NT2/D1 (cell line): ENCODE measurements at regions not wholly inside any gene's neighbourhood (a gene's known extent, or its start where the extent isn't known, plus 50 kb on each side); places are given as distances from the start of the nearest gene placed in this dataset.

ENCODE experiments used
- SUZ12 ChIP-seq: IDR thresholded peaks from 2 replicates; pipeline ENCODE4 v1.6.1; 2011; ENCODE audit not compliant: insufficient read length, insufficient read depth; ENCODE audit errors: extremely low read depth
- YY1 ChIP-seq: IDR thresholded peaks from 2 replicates; pipeline ENCODE4 v1.6.1; 2011; ENCODE audit not compliant: insufficient read length, insufficient read depth
- ZNF274 ChIP-seq: IDR thresholded peaks from 2 replicates; pipeline ENCODE4 v1.6.1; 2011; ENCODE audit warnings: mild to moderate bottlenecking, low read depth, low read length

DNA sequence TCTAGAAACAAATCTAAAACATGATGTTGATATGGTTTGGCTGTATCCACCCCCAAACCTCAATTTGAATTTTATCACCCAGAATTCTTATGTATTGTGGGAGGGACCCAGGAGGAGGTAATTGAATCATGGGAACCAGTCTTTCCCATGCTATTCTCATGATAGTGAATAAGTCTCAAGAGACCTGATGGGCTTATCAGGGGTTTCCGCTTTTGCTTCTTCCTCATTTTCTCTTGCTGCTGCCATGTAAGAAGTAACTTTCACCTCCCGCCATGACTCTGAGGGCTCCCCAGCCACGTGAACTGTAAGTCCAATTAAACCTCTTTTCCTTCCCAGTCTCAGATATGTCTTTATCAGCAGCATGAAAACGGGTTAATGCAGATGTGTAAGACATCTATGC lies 232.7 kb upstream of the ONECUT1 start:
- TF ChIP-seq ZNF274 (no peak), YY1 (no peak), SUZ12 (no peak)
